Hepatocyte (in vitro differentiated cells): ENCODE measurements at regions not wholly inside any gene's neighbourhood (a gene's known extent, or its start where the extent isn't known, plus 50 kb on each side); places are given as distances from the start of the nearest gene placed in this dataset.

ENCODE experiments used
- DNase-seq: peaks from one replicate; pipeline ENCODE4 v3.0.0-alpha.2; 2016; ENCODE audit warnings: low spot score
- H2AFZ ChIP-seq: fragments of 200-600 bp; sonication (generic); 2 replicates; pipeline ENCODE4 v1.6.0; 2016; ENCODE audit warnings: antibody characterized with exemption, mild to moderate bottlenecking
- H3K27ac ChIP-seq: fragments of 200-600 bp; sonication (generic); 2 replicates; pipeline ENCODE4 v1.5.1; 2016; ENCODE audit warnings: mild to moderate bottlenecking
- H3K27me3 ChIP-seq: fragments of 200-600 bp; sonication (generic); 2 replicates; pipeline ENCODE4 v1.6.1; 2016
- H3K36me3 ChIP-seq: fragments of 200-600 bp; sonication (generic); replicated peaks from 2 replicates; pipeline ENCODE4 v1.5.1; 2016; ENCODE audit warnings: low read depth; ENCODE audit not compliant: insufficient read depth
- H3K4me1 ChIP-seq: fragments of 200-600 bp; sonication (generic); 2 replicates; pipeline ENCODE4 v1.5.1; 2016; ENCODE audit warnings: mild to moderate bottlenecking, moderate library complexity; ENCODE audit not compliant: insufficient read depth
- H3K4me2 ChIP-seq: fragments of 200-600 bp; sonication (generic); 2 replicates; pipeline ENCODE4 v1.6.0; 2016
- H3K4me3 ChIP-seq: fragments of 200-600 bp; sonication (generic); 2 replicates; pipeline ENCODE4 v1.5.1; 2016; ENCODE audit warnings: mild to moderate bottlenecking
- H3K79me2 ChIP-seq: fragments of 200-600 bp; sonication (generic); 2 replicates; pipeline ENCODE4 v1.6.0; 2017; ENCODE audit warnings: mild to moderate bottlenecking
- H3K9me2 ChIP-seq: fragments of 200-600 bp; sonication (generic); replicated peaks from 2 replicates; pipeline ENCODE4 v1.6.0; 2017; ENCODE audit warnings: mild to moderate bottlenecking; ENCODE audit not compliant: insufficient read depth
- H3K9me3 ChIP-seq: fragments of 200-600 bp; sonication (generic); 2 replicates; pipeline ENCODE4 v1.5.1; 2016; ENCODE audit warnings: low read depth, mild to moderate bottlenecking
- H4K20me1 ChIP-seq: fragments of 200-600 bp; sonication (generic); 2 replicates; pipeline ENCODE4 v1.6.0; 2016; ENCODE audit warnings: mild to moderate bottlenecking; ENCODE audit not compliant: insufficient read depth, poor library complexity, severe bottlenecking
- CTCF ChIP-seq: fragments of 200-600 bp; sonication (generic); IDR thresholded peaks from 2 replicates; pipeline ENCODE4 v1.5.1; 2016; ENCODE audit warnings: antibody characterized with exemption, mild to moderate bottlenecking; ENCODE audit not compliant: poor library complexity
- EZH2 ChIP-seq: fragments of 200-600 bp; sonication (generic); IDR thresholded peaks from 2 replicates; pipeline ENCODE4 v1.6.1; 2016; ENCODE audit warnings: antibody characterized with exemption, mild to moderate bottlenecking, borderline replicate concordance
- EZH2phosphoT487 ChIP-seq: fragments of 200-600 bp; sonication (generic); IDR thresholded peaks from one replicate; pipeline ENCODE4 v1.6.1; 2018; ENCODE audit warnings: antibody characterized with exemption, mild to moderate bottlenecking, low read depth, moderate library complexity; ENCODE audit not compliant: unreplicated experiment, severe bottlenecking
- WGBS: methylation state at CpG from one replicate; pipeline ENCODE4 v1.1.6; 2016; ENCODE audit warnings: low lambda C conversion rate; ENCODE audit errors: missing lambda C conversion rate; 5-methylcytosine and 5-hydroxymethylcytosine counted together

- Histone ChIP-seq H3K9me3 (no peaks in the 10 kb centered on the region), H3K27ac (no peak overlapping the region), H4K20me1 (no peaks in the 10 kb centered on the region), H3K27me3 (no peaks in the 10 kb centered on the region), H3K79me2 (no peaks in the 10 kb centered on the region), H3K4me1 (peaks cover 4% of the 10 kb centered on the region), H3K36me3 (no peaks in the 10 kb centered on the region), H3K9me2 (no peaks in the 10 kb centered on the region), H3K4me2 (no peak overlapping the region), H3K4me3 (no peak overlapping the region), H2AFZ (no peak overlapping the region)
- no peak for DNase-seq
- WGBS = 81% methylated on average over 5 of the region's 5 CpGs
- no peak for TF ChIP-seq EZH2
Observed at GRCh38 chrX:38919853-38920528, 118.7 kb downstream of the MID1IP1 start.

GRCh38 chrX:38923451-38923969 is 122.3 kb downstream of the MID1IP1 start:
- Histone ChIP-seq H4K20me1 (no peaks in the 10 kb centered on the region), H3K4me3 (no peak overlapping the region), H3K4me1 (no peaks in the 10 kb centered on the region), H3K9me3 (no peaks in the 10 kb centered on the region), H3K4me2 (no peak overlapping the region), H3K9me2 (no peaks in the 10 kb centered on the region), H3K36me3 (no peaks in the 10 kb centered on the region), H3K27ac (no peak overlapping the region), H2AFZ (no peak overlapping the region), H3K27me3 (no peaks in the 10 kb centered on the region), H3K79me2 (no peaks in the 10 kb centered on the region)
- TF ChIP-seq EZH2phosphoT487 (no peak), EZH2 (no peak), CTCF (no peak)
- DNase-seq = no peak
- WGBS = 76% methylated on average over 3 of the region's 3 CpGs

GRCh38 chrX:38927592-38927991 is 126.3 kb downstream of the MID1IP1 start:
- no peaks in the 10 kb centered on the region for H3K79me2 ChIP-seq
- no peak overlapping the region for H3K4me2 ChIP-seq
- no peaks in the 10 kb centered on the region for H3K9me2 ChIP-seq
- H3K9me3 ChIP-seq = no peaks in the 10 kb centered on the region
- WGBS = 52% methylated on average over 3 of the region's 3 CpGs
- DNase-seq = no peak
- H4K20me1 ChIP-seq = no peaks in the 10 kb centered on the region
- no peak overlapping the region for H3K4me3 ChIP-seq
- H3K27me3 ChIP-seq = no peaks in the 10 kb centered on the region
- no peaks in the 10 kb centered on the region for H3K36me3 ChIP-seq
- TF ChIP-seq EZH2 (no peak), CTCF (no peak), EZH2phosphoT487 (no peak)
- no peaks in the 10 kb centered on the region for H3K4me1 ChIP-seq
- H2AFZ ChIP-seq = no peak overlapping the region
- H3K27ac ChIP-seq = no peak overlapping the region

GRCh38 chrX:38929966-38930421 is 128.7 kb downstream of the MID1IP1 start:
- no peak for TF ChIP-seq EZH2phosphoT487
- no peaks in the 10 kb centered on the region for H3K36me3 ChIP-seq
- H3K79me2 ChIP-seq = no peaks in the 10 kb centered on the region
- no peaks in the 10 kb centered on the region for H3K27me3 ChIP-seq
- 56% methylated on average over 2 of the region's 2 CpGs for WGBS
- H3K27ac ChIP-seq = no peak overlapping the region
- H3K9me3 ChIP-seq = no peaks in the 10 kb centered on the region
- H2AFZ ChIP-seq = no peak overlapping the region
- H3K4me2 ChIP-seq = no peak overlapping the region
- no peaks in the 10 kb centered on the region for H3K4me1 ChIP-seq
- H3K4me3 ChIP-seq = no peak overlapping the region
- no peaks in the 10 kb centered on the region for H3K9me2 ChIP-seq
- no peak for DNase-seq
- no peaks in the 10 kb centered on the region for H4K20me1 ChIP-seq
